ENCODE measurements at regions not wholly inside any gene's neighbourhood (a gene's known extent, or its start where the extent isn't known, plus 50 kb on each side); places are given as distances from the start of the nearest gene placed in this dataset.

DNA sequence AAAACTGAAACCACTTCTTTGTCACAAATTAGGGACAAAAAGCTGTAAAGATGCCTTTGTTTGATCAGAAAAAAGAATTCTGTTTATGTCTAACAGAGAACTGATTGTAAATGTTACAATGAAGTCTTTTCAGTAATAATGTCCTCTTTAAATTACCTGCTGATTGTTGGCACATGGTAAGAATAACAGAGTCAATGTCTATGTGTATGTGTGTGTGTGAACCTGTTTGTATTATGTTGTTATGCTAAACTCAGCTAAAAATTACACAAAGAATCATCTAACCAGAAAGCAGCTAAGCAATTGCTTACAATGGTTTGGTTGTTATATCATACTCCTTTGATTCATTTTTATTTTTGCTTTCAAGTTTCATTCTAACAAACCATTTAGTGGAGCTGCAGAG lies 159.1 kb upstream of the PDZRN3 start:
- DNase-seq: no peak

- DNase-seq: no peak
Measured at GRCh38 chr3:73781541-73781940, 156.8 kb upstream of the PDZRN3 start.

- DNase-seq: no peak
Measured at GRCh38 chr3:73774645-73775044, 149.9 kb upstream of the PDZRN3 start.

DNA sequence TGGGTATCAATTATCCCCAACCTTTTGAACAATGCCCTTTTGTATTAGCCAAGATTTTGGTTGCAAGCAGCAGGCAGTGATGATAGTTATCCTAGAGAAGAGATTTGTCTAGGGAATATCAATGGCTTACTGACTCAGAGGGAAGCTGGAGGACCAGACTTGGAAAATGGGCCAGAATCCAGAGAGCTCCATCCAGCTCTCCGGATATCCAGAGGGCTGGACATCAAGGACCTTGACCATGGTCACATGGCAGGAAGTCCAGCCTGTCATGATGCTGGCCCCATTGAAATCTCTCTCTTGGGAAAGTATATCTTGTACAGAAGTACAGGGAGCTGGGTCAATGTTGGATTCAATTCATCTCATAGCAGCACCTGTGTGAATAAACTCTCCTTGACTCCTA lies 148.5 kb upstream of the PDZRN3 start:
- DNase-seq: no peak

DNA sequence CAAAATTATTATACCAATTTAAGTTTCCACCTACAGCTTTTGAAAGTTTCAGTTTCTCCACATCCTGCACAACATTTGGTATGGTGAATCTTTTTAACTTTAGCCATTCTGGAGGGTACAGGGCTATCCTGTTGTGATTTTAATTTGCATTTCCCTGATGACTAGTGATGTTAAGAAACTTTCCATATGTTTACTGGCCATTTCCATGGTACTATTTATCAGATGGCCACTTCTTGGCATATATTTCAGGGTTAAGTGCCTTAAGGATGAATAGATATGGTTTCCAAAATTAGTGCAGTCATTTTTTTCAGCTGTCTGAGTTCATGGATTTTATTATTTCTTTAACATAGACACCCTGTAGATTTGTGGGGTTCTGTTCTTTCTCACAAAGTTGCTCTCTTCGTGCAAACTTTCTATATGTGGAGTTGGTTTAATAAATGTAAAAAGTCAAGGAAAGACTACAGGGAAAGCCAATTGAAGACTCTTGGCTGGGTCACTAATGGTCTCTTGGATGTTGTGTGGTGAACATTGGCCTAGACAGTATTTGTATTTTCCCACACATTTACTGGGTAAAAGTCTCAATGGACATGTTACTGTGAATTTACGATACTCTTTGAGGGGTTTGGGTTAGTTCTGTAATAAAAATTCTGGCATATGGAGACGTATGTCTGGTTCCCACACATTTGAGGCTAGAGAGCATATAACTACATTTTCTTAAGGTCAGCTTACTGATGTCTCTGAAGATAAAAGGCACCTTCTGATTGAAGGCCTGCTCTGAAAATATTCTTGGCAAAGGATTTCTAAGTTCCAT lies 147.5 kb upstream of the PDZRN3 start:
- peak; percentile 18 for DNase-seq

DNA sequence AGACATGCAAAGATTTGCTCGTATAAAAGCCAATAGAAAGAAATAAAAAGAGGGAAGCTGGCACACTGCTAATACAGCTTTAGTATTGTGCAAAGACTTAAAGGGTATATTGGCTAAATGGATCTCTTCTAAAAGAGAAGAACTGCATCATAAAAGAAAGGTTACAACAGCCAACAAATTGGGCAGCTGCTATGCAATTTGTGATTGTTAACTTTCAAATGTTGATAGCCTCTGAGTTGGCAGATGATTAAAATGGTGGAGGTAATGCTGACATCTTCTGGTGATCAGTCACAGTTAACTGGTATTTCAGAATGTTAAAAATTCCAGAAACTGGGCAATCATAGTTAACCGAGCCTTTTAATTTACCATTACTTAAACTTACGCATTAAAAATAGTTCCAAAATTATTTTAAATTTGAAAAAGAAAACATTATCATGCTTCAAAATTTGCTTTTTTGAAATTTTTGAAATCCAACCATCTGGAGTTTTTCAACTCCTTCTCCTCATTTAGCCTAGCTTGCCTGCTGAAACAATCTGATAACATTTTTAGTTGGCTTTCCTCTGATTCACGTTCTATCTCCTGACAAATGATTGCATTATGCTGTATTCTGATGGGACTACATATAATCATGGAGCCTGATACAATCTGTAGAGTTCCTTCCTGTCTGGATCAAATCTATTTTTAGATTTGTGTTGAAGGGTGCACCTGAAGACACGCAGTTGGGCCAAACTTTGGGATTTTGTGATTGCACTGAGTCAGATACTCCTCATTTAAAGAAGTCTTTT lies 144.0 kb upstream of the PDZRN3 start:
- peak; percentile 47 for DNase-seq

DNA sequence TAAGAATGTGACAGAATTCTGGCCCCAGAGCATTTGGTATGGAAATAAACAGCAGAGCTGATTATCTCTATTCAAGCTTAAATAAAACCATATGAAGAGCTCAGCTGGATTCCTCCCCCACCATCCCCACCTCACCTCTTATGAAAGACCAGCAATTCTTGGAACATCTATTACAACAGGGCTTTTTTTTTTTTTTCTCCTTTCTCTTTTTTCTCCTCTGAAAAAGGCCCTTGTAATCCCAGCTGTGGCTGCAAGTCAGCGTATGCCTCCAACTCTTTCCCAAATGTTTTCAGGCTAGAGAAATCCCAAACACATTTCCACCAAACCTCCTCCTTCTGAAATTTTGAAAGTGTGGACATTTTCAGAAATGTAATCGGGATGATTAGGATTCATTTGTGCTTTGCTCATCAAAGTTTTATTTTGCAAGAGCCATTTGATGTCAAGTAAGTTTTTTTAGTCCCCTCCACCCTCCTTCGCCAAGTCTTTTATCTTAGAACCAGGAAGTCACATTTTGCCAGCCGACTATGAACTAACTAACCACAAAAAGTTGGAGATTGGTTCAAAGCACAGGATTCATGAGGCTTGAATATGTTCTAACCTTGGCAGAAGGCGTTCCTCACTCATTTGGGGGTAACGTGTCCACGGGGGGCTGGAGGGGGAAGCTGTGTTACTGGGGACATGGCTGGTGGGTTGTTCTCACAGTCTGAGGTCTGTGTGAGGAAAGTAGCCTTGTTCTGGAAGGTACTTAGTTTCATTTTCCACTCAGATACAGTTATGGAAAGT lies 142.0 kb upstream of the PDZRN3 start:
- DNase-seq: peak; percentile 93

DNA sequence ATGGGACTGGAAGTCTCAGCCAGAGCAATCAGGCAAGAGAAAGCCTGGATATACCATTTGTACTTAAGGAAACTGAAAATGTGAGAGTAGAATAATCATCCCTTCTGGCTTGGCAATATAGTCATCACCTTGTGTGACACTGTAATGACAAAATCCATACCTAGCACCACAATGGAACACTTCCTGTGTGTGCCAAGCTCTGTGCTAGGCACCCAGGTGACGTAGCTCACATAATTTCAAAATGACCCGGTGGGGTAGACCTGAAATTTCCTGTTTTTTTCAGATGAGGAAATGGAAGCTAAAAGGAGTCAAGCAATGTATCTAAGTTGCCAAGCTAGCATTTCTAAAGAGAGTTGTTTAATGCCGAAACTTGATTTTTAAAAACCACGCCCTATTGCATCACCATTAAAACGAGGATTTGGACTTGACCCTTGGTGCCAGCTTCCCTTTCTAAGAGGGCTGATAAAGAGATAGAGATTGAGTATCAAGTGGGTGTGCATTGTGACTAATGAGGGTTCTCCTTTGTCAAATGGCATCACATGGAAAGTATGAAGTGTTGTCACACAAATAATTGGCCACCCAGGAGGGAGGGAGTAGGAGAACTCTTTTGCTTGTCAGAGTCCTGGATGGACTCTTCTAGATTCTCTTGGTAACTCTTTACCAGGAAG lies 141.3 kb upstream of the PDZRN3 start:
- no peak for DNase-seq

- DNase-seq: no peak
Measured at GRCh38 chr3:73762855-73763254, 138.1 kb upstream of the PDZRN3 start.

DNA sequence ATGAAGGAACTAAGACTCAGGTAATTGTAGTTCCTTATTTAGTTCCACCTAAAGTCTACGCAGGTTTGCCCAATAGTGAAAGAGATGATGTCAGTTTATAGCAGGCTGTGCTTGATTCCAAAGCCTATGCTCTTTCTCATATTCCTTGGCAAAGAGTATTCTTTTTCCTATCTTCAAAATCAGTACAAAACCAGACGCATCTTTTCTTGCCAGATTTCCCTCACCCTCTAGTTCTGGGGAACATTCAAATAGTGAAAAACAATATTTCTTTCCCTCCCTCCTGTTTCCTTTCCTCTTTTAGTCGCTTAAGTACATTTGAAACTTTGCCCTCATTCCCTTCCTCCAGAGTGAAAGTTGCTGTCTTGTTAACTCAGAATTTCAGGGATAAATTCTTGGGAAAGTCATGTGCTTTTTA lies 134.6 kb upstream of the PDZRN3 start:
- DNase-seq: no peak

DNA sequence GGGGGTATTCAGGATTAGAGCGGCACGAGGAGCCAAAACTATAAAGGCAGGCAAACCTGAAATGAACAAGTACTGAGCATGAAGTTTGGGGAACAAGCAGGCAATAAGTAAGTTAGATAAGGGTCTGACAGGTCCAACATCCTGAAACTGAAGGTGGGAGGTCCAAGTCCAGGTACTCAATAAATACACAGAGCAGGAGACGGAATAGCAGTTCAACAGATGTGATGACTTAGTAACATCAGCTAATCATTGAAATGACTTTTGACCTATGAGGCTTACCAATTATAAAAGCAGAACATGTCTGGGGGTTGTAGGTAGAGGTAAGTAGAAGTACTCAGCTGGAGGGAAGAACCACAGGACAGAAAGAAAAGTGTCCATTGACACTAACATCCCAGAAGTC lies 132.8 kb upstream of the PDZRN3 start:
- DNase-seq: no peak

GRCh38 chr3:73753985-73754384 lies 129.2 kb upstream of the PDZRN3 start:
- DNase-seq: no peak

- no peak for DNase-seq
Measured at GRCh38 chr3:73752338-73752737, 127.6 kb upstream of the PDZRN3 start.

DNA sequence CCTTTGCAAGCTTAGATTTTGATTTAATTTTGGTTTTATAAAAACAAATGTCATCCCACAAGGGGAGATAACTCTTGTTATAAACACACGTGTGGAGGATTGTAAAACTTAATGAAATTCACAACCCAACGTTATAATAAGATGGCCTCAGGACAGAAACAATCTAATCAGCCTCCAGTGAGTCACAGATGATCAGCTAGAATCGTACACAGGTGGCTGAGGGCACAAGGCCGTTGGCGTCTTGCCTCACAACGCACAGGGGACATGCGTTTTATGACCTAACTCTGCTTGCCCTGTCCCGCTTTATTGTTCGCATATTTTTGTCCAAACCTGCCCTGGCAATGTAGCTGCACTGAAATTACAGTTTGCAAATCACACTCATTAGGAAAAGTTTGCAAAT lies 121.9 kb upstream of the PDZRN3 start:
- DNase-seq: no peak

- peak; percentile 48 for DNase-seq
Measured at GRCh38 chr3:73745526-73746191, 120.9 kb upstream of the PDZRN3 start.

DNA sequence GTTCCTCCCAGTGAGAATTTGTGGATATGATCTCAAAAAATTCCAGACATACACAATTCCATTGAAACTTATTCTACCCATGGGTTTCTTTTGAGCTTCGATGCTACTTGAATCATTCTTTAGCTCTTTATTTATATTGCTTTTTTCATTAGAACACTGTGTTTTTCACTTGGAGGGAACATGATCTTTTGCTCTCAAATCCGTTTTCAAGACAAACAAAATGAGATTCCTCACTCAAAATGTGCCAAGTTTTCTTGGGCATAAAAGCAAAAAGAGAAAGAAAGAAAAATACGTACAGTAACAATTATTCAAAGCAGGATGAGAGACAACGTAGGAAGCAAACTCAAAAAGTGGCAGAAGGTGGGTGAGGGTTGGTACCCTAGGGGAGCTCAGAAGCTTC lies 118.8 kb upstream of the PDZRN3 start:
- no peak for DNase-seq

DNA sequence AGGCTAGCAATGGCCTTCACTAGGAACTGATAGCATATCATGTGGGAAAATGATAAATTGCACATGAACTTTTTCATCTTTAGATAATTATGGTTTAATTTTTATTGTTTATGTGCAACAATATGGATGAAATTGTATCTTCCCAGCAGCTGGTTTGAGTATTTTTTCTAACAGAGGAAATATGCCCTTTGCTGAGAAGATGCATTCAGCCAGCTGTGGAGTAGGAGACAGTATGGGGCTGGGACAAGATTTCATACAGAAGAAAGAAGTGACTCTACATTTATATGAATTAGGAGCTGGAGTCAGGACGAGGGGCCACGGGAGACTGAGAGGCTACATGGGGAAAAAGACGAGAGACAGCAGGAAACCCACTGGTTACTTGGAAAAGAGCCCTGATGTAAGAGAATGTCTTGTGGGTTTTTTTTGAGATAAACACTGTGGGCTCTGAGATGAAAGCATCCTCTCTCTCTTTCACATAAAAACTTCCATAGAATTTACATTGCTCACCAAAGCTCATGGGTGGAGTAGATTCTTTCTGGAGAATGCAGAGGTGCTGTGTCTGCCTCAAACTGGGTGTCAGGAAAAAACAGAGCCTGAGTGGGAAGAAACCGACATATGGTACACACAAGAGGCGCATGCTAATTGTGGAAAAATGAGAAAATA lies 115.2 kb upstream of the PDZRN3 start:
- peak; percentile 81 for DNase-seq

- no peak for DNase-seq
Measured at GRCh38 chr3:73738711-73739110, 114.0 kb upstream of the PDZRN3 start.

DNA sequence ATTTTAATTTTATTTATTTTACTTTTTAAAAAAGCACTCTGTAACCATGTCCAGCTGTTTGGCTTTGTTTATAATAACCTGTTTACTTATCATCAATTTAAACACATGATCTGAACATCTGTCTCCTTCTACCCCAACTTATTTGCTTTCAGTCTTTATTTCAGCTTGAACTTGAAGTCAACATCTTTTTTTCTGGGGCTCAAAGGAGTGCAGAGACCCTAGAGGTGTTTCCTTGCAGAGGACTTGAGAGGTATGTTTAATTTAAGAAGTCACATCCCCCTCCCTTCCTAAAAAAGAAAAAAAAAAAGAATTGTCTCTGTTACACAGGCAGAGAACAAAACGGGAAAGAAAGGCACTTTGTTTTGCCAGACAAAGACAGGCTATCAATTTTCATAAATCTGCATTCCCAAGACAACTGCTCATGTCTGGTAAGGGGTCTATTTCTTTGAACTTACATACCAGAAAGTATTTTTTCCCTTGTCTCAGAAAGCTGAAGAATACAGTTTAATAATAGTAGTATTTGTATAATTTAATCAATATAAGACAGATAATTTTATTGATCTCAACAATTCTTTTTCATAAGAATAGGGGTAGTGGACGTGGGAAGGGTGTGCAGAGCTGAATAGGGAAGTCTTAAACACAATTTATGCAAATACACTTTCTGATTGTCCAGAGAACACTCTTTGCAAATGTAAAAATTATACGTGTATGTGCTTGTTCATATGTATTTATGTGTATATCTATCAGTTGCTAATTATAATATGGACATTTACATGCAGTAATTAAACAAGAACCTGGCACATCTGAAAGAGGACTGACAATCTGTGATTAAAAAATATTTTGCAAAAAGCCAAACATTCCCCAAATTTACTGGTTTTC lies 109.7 kb upstream of the PDZRN3 start:
- no peak for DNase-seq

- DNase-seq: no peak
Measured at GRCh38 chr3:73733746-73734145, 109.0 kb upstream of the PDZRN3 start.

GRCh38 chr3:73729969-73730440 lies 105.3 kb upstream of the PDZRN3 start:
- DNase-seq: no peak

Data from fibroblast of skin of right quadriceps (primary cell).